Activated CD4-positive, alpha-beta T cell treated with anti-CD3 and anti-CD28 coated beads for 36 hours (primary cell): ENCODE measurements at regions not wholly inside any gene's neighbourhood (a gene's known extent, or its start where the extent isn't known, plus 50 kb on each side); places are given as distances from the start of the nearest gene placed in this dataset.

Source experiments
- ATAC-seq: fragments of 200-7000 bp; cut with Tn5 transposase; one replicate; pipeline ENCODE4 v1.10.0; 2021; ENCODE audit warnings: mild to moderate bottlenecking, moderate library complexity
- CTCF ChIA-PET: fragments of 350-600 bp; sonication (Branson Sonifier 250); formaldehyde crosslinking; loops from one replicate; lab custom pipeline; 2021; ENCODE audit warnings: antibody characterized with exemption; lab: Charles Lee
- POLR2A ChIA-PET: fragments of 350-600 bp; sonication (Branson Sonifier 250); formaldehyde crosslinking; loops from one replicate; lab custom pipeline; 2021; ENCODE audit warnings: antibody characterized with exemption, inconsistent platforms; lab: Charles Lee
- DNase-seq: peaks from one replicate; pipeline ENCODE4 v3.0.0-alpha.2; 2020
- H3K27ac Mint-ChIP-seq: one replicate; pipeline ENCODE4 v1.8.0; 2021; ENCODE audit warnings: mixed read lengths
- H3K27me3 Mint-ChIP-seq: one replicate; pipeline ENCODE4 v1.8.0; 2021; ENCODE audit warnings: mixed read lengths
- H3K36me3 Mint-ChIP-seq: one replicate; pipeline ENCODE4 v1.8.0; 2021; ENCODE audit warnings: low read depth, mixed read lengths
- H3K4me1 Mint-ChIP-seq: one replicate; pipeline ENCODE4 v1.8.0; 2021; ENCODE audit warnings: mixed read lengths
- H3K4me3 Mint-ChIP-seq: one replicate; pipeline ENCODE4 v1.8.0; 2021; ENCODE audit warnings: mild to moderate bottlenecking, moderate library complexity, mixed read lengths
- H3K9me3 Mint-ChIP-seq: one replicate; pipeline ENCODE4 v1.8.0; 2021; ENCODE audit warnings: low read depth, mixed read lengths
- intact Hi-C, 2 experiments: fragments of 100-400 bp; cut with DNase I in 1 of 2; cut with micrococcal nuclease in 1 of 2; formaldehyde crosslinking; loops; one replicate each; pipeline versions ENCODE4 v1.14.2 to v1.15.1; 2022 to 2024; cut with DNase I, micrococcal nuclease

- ATAC-seq: no peak
- Mint-ChIP-seq H3K4me1 (no peaks in the 10 kb centered on the region), H3K27ac (no peak overlapping the region), H3K27me3 (no peaks in the 10 kb centered on the region), H3K4me3 (no peak overlapping the region), H3K9me3 (peaks cover 7% of the 10 kb centered on the region), H3K36me3 (no peaks in the 10 kb centered on the region)
- ChIA-PET POLR2A (no interaction called here), CTCF (no interaction called here)
- intact Hi-C loops: no loop called here
- no peak for DNase-seq
These were observed 1794.0 kb upstream of the PCDH7 start for GRCh38 chr4:28926156-28926555.

- DNase-seq (no peak), ATAC-seq (no peak)
- intact Hi-C loops: no loop called here
- Mint-ChIP-seq H3K4me1 (no peaks in the 10 kb centered on the region), H3K27me3 (no peaks in the 10 kb centered on the region), H3K36me3 (no peaks in the 10 kb centered on the region), H3K4me3 (no peak overlapping the region), H3K27ac (no peak overlapping the region), H3K9me3 (peaks cover 13% of the 10 kb centered on the region)
- ChIA-PET POLR2A (no interaction called here), CTCF (no interaction called here)
These were observed 1777.5 kb upstream of the PCDH7 start for GRCh38 chr4:28942631-28943030.

- intact Hi-C loops: no loop called here
These were observed 1772.8 kb upstream of the PCDH7 start for GRCh38 chr4:28947374-28947773.

GRCh38 chr4:28948501-28948900 lies 1771.7 kb upstream of the PCDH7 start:
- ATAC-seq (no peak), DNase-seq (no peak)
- peaks cover 2% of the 10 kb centered on the region for H3K9me3 Mint-ChIP-seq
- no peaks in the 10 kb centered on the region for H3K36me3 Mint-ChIP-seq
- intact Hi-C loops: no loop called here
- H3K27ac Mint-ChIP-seq: no peak overlapping the region
- ChIA-PET CTCF (no interaction called here), POLR2A (no interaction called here)
- no peaks in the 10 kb centered on the region for H3K27me3 Mint-ChIP-seq
- H3K4me1 Mint-ChIP-seq: no peaks in the 10 kb centered on the region
- no peak overlapping the region for H3K4me3 Mint-ChIP-seq

More at GRCh38 chr4:28947374-28947773, 1772.8 kb upstream of the PCDH7 start:
- no peak for ATAC-seq
- Mint-ChIP-seq H3K9me3 (peaks cover 6% of the 10 kb centered on the region), H3K27me3 (no peaks in the 10 kb centered on the region), H3K27ac (no peak overlapping the region), H3K36me3 (no peaks in the 10 kb centered on the region), H3K4me3 (no peak overlapping the region), H3K4me1 (no peaks in the 10 kb centered on the region)
- DNase-seq: no peak
- POLR2A ChIA-PET: no interaction called here
- CTCF ChIA-PET: interaction anchor here (0.7 kb wide), 1 partner anchor 25 kb away, joined by 3 read pairs; no protein-coding TSS in a partner anchor

- ChIA-PET CTCF (no interaction called here), POLR2A (no interaction called here)
- no peaks in the 10 kb centered on the region for H3K27me3 Mint-ChIP-seq
- peaks cover 13% of the 10 kb centered on the region for H3K9me3 Mint-ChIP-seq
- no peak overlapping the region for H3K4me3 Mint-ChIP-seq
- ATAC-seq: no peak
- no peaks in the 10 kb centered on the region for H3K4me1 Mint-ChIP-seq
- no peaks in the 10 kb centered on the region for H3K36me3 Mint-ChIP-seq
- no peak overlapping the region for H3K27ac Mint-ChIP-seq
- intact Hi-C loops: no loop called here
- no peak for DNase-seq
These were observed 1753.2 kb upstream of the PCDH7 start for GRCh38 chr4:28966982-28967381.

- DNase-seq (no peak), ATAC-seq (no peak)
- Mint-ChIP-seq H3K27me3 (no peaks in the 10 kb centered on the region), H3K36me3 (no peaks in the 10 kb centered on the region), H3K27ac (no peak overlapping the region), H3K9me3 (peaks cover 6% of the 10 kb centered on the region), H3K4me1 (no peaks in the 10 kb centered on the region), H3K4me3 (no peak overlapping the region)
- ChIA-PET CTCF (no interaction called here), POLR2A (no interaction called here)
- intact Hi-C loops: no loop called here
These were observed 1746.4 kb upstream of the PCDH7 start for GRCh38 chr4:28973587-28974350.

GRCh38 chr4:28976369-28976768 lies 1743.8 kb upstream of the PCDH7 start:
- no peaks in the 10 kb centered on the region for H3K4me1 Mint-ChIP-seq
- no peak for DNase-seq
- no peak for ATAC-seq
- CTCF ChIA-PET: no interaction called here
- no peak overlapping the region for H3K4me3 Mint-ChIP-seq
- intact Hi-C loops: no loop called here
- no peaks in the 10 kb centered on the region for H3K36me3 Mint-ChIP-seq
- H3K27ac Mint-ChIP-seq: no peak overlapping the region
- no peaks in the 10 kb centered on the region for H3K27me3 Mint-ChIP-seq
- POLR2A ChIA-PET: no interaction called here
- H3K9me3 Mint-ChIP-seq: peaks cover 6% of the 10 kb centered on the region

- no peak for ATAC-seq
- H3K4me1 Mint-ChIP-seq: no peaks in the 10 kb centered on the region
These were observed 1718.0 kb upstream of the PCDH7 start for GRCh38 chr4:29002151-29002550.

GRCh38 chr4:29005838-29006237 lies 1714.3 kb upstream of the PCDH7 start:
- ChIA-PET CTCF (no interaction called here), POLR2A (no interaction called here)
- ATAC-seq: no peak
- H3K9me3 Mint-ChIP-seq: peaks cover 11% of the 10 kb centered on the region
- H3K36me3 Mint-ChIP-seq: no peaks in the 10 kb centered on the region
- H3K27me3 Mint-ChIP-seq: no peaks in the 10 kb centered on the region
- H3K4me1 Mint-ChIP-seq: no peaks in the 10 kb centered on the region
- DNase-seq: no peak
- H3K27ac Mint-ChIP-seq: no peak overlapping the region
- intact Hi-C loops: no loop called here
- no peak overlapping the region for H3K4me3 Mint-ChIP-seq

More at GRCh38 chr4:29002151-29002550, 1718.0 kb upstream of the PCDH7 start:
- CTCF ChIA-PET: no interaction called here
- Mint-ChIP-seq H3K27ac (no peak overlapping the region), H3K36me3 (no peaks in the 10 kb centered on the region), H3K4me3 (no peak overlapping the region), H3K27me3 (no peaks in the 10 kb centered on the region), H3K9me3 (peaks cover 20% of the 10 kb centered on the region)
- POLR2A ChIA-PET: no interaction called here
- DNase-seq: no peak
- intact Hi-C loops: no loop called here

GRCh38 chr4:29009908-29010307 lies 1710.3 kb upstream of the PCDH7 start:
- Mint-ChIP-seq H3K36me3 (no peaks in the 10 kb centered on the region), H3K4me3 (no peak overlapping the region), H3K27me3 (no peaks in the 10 kb centered on the region), H3K4me1 (no peaks in the 10 kb centered on the region), H3K27ac (no peak overlapping the region), H3K9me3 (peaks cover 8% of the 10 kb centered on the region)
- CTCF ChIA-PET: no interaction called here
- no peak for DNase-seq
- POLR2A ChIA-PET: no interaction called here
- ATAC-seq: no peak
- intact Hi-C loops: no loop called here

GRCh38 chr4:29013341-29013740 lies 1706.8 kb upstream of the PCDH7 start:
- ChIA-PET POLR2A (no interaction called here), CTCF (no interaction called here)
- H3K4me3 Mint-ChIP-seq: no peak overlapping the region
- ATAC-seq (no peak), DNase-seq (no peak)
- H3K27ac Mint-ChIP-seq: no peak overlapping the region
- H3K36me3 Mint-ChIP-seq: no peaks in the 10 kb centered on the region
- no peaks in the 10 kb centered on the region for H3K4me1 Mint-ChIP-seq
- no peaks in the 10 kb centered on the region for H3K27me3 Mint-ChIP-seq
- intact Hi-C loops: no loop called here
- peaks cover 9% of the 10 kb centered on the region for H3K9me3 Mint-ChIP-seq

GRCh38 chr4:29014555-29014954 lies 1705.6 kb upstream of the PCDH7 start:
- no peaks in the 10 kb centered on the region for H3K36me3 Mint-ChIP-seq
- H3K27me3 Mint-ChIP-seq: no peaks in the 10 kb centered on the region
- no peak for DNase-seq
- intact Hi-C loops: no loop called here
- peaks cover 9% of the 10 kb centered on the region for H3K9me3 Mint-ChIP-seq
- no peak overlapping the region for H3K27ac Mint-ChIP-seq
- no peak for ATAC-seq
- CTCF ChIA-PET: no interaction called here
- no peaks in the 10 kb centered on the region for H3K4me1 Mint-ChIP-seq
- POLR2A ChIA-PET: no interaction called here
- no peak overlapping the region for H3K4me3 Mint-ChIP-seq
